AG09319 (cell line): ENCODE measurements at regions not wholly inside any gene's neighbourhood (a gene's known extent, or its start where the extent isn't known, plus 50 kb on each side); places are given as distances from the start of the nearest gene placed in this dataset.

Source experiments
- DNase-seq: peaks from one replicate; pipeline ENCODE4 v3.0.0-alpha.2; 2010; ENCODE audit warnings: low read depth; ENCODE audit errors: extremely low read depth
- TF ChIP-seq, protein P1 (sequence below): IDR thresholded peaks from 2 replicates; pipeline ENCODE4 v1.5.1; 2011; ENCODE audit warnings: low read depth, mild to moderate bottlenecking, inconsistent platforms, low read length, moderate library complexity

GRCh38 chr10:109457302-109457638 lies 466.0 kb downstream of the XPNPEP1 start:
- TF ChIP-seq, protein P1, sequence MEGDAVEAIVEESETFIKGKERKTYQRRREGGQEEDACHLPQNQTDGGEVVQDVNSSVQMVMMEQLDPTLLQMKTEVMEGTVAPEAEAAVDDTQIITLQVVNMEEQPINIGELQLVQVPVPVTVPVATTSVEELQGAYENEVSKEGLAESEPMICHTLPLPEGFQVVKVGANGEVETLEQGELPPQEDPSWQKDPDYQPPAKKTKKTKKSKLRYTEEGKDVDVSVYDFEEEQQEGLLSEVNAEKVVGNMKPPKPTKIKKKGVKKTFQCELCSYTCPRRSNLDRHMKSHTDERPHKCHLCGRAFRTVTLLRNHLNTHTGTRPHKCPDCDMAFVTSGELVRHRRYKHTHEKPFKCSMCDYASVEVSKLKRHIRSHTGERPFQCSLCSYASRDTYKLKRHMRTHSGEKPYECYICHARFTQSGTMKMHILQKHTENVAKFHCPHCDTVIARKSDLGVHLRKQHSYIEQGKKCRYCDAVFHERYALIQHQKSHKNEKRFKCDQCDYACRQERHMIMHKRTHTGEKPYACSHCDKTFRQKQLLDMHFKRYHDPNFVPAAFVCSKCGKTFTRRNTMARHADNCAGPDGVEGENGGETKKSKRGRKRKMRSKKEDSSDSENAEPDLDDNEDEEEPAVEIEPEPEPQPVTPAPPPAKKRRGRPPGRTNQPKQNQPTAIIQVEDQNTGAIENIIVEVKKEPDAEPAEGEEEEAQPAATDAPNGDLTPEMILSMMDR = no peak

DNA sequence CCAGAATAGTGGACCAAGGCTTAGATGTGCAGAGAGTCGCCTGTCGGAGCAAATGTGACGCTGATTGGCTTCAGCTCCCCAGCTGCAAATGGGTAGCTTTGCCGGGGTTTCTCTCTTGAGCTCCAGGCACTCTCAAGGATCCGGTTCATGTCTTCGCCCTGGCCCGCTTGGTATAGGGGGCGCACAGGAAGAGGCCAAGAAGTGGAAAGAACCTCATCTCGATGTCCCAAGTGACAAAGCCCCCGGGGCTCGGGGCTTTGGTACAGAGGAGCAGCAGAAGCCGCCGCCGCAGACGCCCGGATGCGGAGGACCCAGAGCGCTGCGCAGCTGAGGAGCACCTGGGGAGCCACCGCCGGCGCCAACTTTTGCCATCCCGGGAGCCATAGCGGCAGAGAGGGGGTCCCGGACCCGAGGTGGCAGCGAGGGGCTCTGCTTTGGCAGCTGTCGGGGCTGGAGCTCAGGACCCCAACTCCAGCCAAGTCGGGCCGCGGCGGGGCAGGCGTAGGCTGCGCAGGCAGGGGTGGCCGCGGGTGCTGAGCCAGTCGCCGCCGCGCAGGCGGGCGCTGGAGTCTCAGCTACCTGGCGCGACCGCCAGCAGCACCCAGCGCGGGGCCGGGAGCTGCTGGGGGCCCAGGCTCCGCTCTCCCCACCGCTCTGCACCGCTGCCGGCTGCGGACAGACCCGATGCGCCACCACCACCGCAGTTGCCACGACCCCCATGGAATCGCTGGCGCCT lies 466.6 kb downstream of the XPNPEP1 start:
- TF ChIP-seq, protein P1 = no peak
- no peak for DNase-seq

More at GRCh38 chr10:109457302-109457638, 466.0 kb downstream of the XPNPEP1 start:
- DNase-seq = no peak

DNA sequence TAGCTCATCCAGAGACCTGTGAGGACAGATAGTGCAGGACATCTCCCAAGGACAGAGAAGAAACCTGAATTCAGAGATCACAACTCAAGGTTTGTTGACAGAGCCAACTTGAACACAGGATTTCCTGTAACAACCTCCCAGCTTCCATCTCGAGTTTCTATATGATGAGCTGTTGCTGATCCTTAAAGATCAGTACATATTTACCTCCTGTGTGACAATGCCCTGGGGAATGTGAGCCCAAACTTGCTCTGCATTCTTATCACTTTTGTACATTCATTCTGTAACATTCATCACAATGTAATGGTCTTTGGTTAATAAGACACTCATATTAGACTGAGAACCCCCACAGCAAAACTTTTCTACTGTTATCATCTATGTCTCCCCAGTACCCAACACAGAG lies 468.6 kb downstream of the XPNPEP1 start:
- TF ChIP-seq, protein P1 = no peak
- DNase-seq = no peak

- TF ChIP-seq, protein P1 = no peak
- DNase-seq = no peak
These were observed 471.4 kb downstream of the XPNPEP1 start for GRCh38 chr10:109451879-109452278.

- no peak for DNase-seq
- TF ChIP-seq, protein P1 = no peak
These were observed 472.6 kb downstream of the XPNPEP1 start for GRCh38 chr10:109450702-109451101.

GRCh38 chr10:109433434-109433833 lies 489.9 kb downstream of the XPNPEP1 start:
- no peak for DNase-seq
- TF ChIP-seq, protein P1 = no peak

DNA sequence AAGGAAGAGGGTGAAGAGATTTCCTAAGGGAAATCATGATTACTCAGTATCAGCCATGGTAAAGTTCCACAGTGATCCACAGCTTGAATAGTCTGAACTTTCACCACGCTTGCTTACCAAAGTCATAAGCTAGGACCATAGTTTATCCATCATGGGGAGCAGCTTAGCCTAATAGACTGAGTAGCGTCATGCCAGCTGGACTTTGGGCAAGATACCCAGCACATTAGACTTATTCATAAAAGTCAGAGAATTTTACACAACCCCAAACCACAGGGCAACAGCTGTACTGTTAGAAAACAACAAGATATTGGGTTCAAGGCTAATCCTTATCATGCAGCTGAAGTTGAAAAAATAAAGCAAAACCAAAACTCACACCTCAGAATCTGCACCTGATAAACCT lies 491.0 kb downstream of the XPNPEP1 start:
- DNase-seq = no peak
- TF ChIP-seq, protein P1 = no peak
